Ovary (tissue), 7 donors: ENCODE measurements at regions not wholly inside any gene's neighbourhood (a gene's known extent, or its start where the extent isn't known, plus 50 kb on each side); places are given as distances from the start of the nearest gene placed in this dataset.
"Not testable (repeated sequence)": the region's sequence is repeated elsewhere in the genome, so short reads cannot be mapped to it uniquely, and the experiment has no call there.

ENCODE experiments used
- DNase-seq, 5 donors: peaks; one replicate each; pipeline ENCODE4 v3.0.0-alpha.2; 2019 to 2020
- H3K27ac ChIP-seq, 2 donors: fragments of 200-600 bp; one replicate each; pipeline versions ENCODE4 v1.5.1 to v1.8.0; 2019 to 2022
- H3K27me3 ChIP-seq: fragments of 200-600 bp; one replicate; pipeline ENCODE4 v1.8.0; 2022
- H3K36me3 ChIP-seq: fragments of 200-600 bp; sonication (generic); one replicate; pipeline ENCODE4 v1.5.1; 2019
- H3K4me1 ChIP-seq: one replicate; pipeline ENCODE4 v1.8.1; 2013; ENCODE audit warnings: mild to moderate bottlenecking, moderate library complexity; ENCODE audit not compliant: insufficient read depth
- H3K4me3 ChIP-seq: fragments of 200-600 bp; sonication (generic); one replicate; pipeline ENCODE4 v1.5.1; 2017
- H3K9me3 ChIP-seq, 2 donors: fragments of 200-600 bp in 1 of 2; sonication (generic) in 1 of 2; one replicate each; pipeline versions ENCODE4 v1.5.1 to v1.8.1; 2013 to 2019; ENCODE audit warnings: mild to moderate bottlenecking in 1 of 2, moderate library complexity in 1 of 2
- EP300 ChIP-seq: sonication (generic); formaldehyde crosslinking; IDR thresholded peaks from one replicate; pipeline ENCODE4 v1.6.1; 2017; ENCODE audit warnings: antibody characterized with exemption
- POLR2A ChIP-seq: fragments of 450-650 bp; IDR thresholded peaks from one replicate; pipeline ENCODE4 v1.6.1; 2017; ENCODE audit warnings: antibody characterized with exemption, mild to moderate bottlenecking, moderate library complexity
- WGBS, 3 donors: extraction: QIAGEN DNeasy Blood & Tissue Kit in 1 of 3; methylation state at CpG; one replicate each; pipeline versions ENCODE4 v1.1.5 to v1.1.7; 2013 to 2017; 5-methylcytosine and 5-hydroxymethylcytosine counted together
- intact Hi-C, 4 donors: fragments of 100-400 bp; cut with DNase I; formaldehyde crosslinking; loops; one replicate each; pipeline versions ENCODE4 v1.11.0 to v1.15.1; 2022 to 2023
- TF ChIP-seq, protein P1 (sequence below), 3 donors: fragments of 450-650 bp in 2 of 3; fragments of 200-600 bp in 1 of 3; IDR thresholded peaks; one replicate each; pipeline versions ENCODE4 v1.5.1 to v1.8.0; 2016 to 2022; ENCODE audit warnings: antibody characterized with exemption in 3 of 3, mild to moderate bottlenecking in 1 of 3
- donor health status: DM: no; HTN: no; CAD: no; lungs with moderate emphysema.
- donor health status: DM: no; HTN: no; CAD: no.
- donor health status: Bipolar disorder and iron deficiency.
- donor health status: DM: no; HTN: no; CAD: no.
- donor health status: DM: yes; HTN: yes; CAD: no.

DNA sequence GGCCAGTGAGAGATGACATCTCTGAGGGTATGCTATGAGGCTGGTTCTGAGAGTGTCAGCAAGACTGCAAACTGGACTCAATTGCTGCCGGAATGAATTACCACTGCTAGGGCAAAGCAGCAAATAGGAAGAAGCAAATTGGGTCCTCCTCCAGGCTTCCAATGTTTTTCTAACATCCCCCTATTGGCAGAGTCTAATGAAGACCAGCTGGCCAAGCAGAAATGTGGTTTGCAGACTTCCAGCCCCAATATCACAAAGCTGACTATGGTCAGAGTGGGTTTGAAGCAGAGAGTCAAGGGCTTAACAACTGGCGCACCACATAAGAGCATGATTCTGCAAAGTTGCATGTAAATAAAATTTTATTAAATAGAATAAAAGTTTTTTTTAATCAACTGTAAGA, 225.4 kb upstream of the GLRA2 start:
- no peak overlapping the region for H3K27ac ChIP-seq
- DNase-seq, result no peak
- no peak overlapping the region for H3K4me3 ChIP-seq
- WGBS, 3 donors, result 85 to 87% (median 86%) methylated on average over 2 of the region's 2 CpGs
- intact Hi-C loops, result no loop called here
- no peaks in the 10 kb centered on the region for H3K4me1 ChIP-seq
- no peaks in the 10 kb centered on the region for H3K27me3 ChIP-seq
- no peaks in the 10 kb centered on the region for H3K9me3 ChIP-seq
- no peak for TF ChIP-seq EP300
- TF ChIP-seq, protein P1, sequence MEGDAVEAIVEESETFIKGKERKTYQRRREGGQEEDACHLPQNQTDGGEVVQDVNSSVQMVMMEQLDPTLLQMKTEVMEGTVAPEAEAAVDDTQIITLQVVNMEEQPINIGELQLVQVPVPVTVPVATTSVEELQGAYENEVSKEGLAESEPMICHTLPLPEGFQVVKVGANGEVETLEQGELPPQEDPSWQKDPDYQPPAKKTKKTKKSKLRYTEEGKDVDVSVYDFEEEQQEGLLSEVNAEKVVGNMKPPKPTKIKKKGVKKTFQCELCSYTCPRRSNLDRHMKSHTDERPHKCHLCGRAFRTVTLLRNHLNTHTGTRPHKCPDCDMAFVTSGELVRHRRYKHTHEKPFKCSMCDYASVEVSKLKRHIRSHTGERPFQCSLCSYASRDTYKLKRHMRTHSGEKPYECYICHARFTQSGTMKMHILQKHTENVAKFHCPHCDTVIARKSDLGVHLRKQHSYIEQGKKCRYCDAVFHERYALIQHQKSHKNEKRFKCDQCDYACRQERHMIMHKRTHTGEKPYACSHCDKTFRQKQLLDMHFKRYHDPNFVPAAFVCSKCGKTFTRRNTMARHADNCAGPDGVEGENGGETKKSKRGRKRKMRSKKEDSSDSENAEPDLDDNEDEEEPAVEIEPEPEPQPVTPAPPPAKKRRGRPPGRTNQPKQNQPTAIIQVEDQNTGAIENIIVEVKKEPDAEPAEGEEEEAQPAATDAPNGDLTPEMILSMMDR (IDR thresholded peaks at IDR 0.05), result no peak
- TF ChIP-seq POLR2A, result no peak
- no peaks in the 10 kb centered on the region for H3K36me3 ChIP-seq

DNA sequence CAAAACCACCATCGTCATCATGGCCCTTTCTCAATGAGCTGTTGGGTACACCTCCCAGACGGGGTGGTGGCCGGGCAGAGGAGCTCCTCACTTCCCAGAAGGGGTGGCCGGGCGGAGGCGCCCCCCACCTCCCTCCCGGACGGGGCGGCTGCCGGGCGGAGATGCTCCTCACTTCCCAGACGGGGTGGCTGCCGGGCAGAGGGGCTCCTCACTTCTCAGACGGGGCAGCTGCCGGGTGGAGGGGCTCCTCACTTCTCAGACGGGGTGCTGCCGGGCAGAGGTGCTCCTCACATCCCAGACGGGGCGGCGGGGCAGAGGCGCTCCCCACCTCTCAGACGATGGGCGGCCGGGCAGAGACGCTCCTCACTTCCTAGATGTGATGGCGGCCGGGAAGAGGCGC, 226.8 kb upstream of the GLRA2 start:
- H3K4me3 ChIP-seq, DNase-seq, intact Hi-C loops, H3K4me1 ChIP-seq, H3K27ac ChIP-seq, H3K27me3 ChIP-seq, H3K9me3 ChIP-seq, H3K36me3 ChIP-seq: not testable (repeated sequence)
- 91 to 94% (median 92%) methylated on average over 27 to 28 of the region's 28 CpGs for WGBS, 3 donors

DNA sequence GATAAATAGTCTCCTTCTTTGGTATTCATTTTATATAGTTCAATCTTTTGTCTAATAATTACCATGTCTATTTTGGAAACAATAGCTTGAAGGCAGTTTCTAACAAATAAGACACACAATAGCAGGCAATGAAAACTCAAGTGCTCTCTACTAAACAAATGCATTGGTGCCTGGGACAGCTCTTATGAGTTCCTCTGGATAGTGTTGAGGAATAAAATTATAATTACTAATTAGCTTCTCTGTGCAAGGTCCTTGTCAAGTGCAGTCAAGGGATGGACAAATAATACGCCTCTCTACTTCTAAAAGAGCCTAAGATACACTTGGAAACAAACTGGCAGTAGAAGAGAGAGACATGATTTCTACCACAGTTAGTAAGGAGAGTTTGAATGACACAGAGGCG, 229.0 kb upstream of the GLRA2 start:
- intact Hi-C loops, result no loop called here
- no peak for DNase-seq
- Histone ChIP-seq H3K4me1 (no peaks in the 10 kb centered on the region), H3K27ac (no peak overlapping the region), H3K27me3 (no peaks in the 10 kb centered on the region), H3K9me3 (no peaks in the 10 kb centered on the region), H3K4me3 (no peak overlapping the region), H3K36me3 (no peaks in the 10 kb centered on the region)
- TF ChIP-seq, protein P1 (IDR thresholded peaks at IDR 0.05), result no peak
- no peak for TF ChIP-seq POLR2A
- TF ChIP-seq EP300, result no peak
- WGBS, 3 donors, result 74 to 82% (median 78%) methylated on average over 2 of the region's 2 CpGs

DNA sequence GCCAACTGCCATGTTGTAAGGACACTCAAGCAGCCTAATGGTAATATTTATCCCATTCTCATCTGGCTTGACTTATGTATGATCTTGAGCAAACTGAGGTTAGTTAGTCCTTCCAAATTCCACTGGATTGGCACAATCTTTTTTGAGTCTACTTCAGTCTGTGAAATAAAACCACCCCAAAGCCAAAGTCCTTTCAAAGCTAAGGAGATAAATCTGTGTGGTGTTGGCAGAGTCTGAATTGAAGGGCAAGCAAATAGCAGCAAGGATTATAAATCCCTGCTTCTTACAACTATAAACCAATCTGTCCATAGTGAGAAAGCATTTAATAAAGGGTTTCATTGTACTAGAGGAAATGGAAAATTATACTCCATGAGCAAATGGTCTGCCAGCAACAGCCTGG, 233.9 kb upstream of the GLRA2 start:
- no peak overlapping the region for H3K4me3 ChIP-seq
- no peak for DNase-seq

DNA sequence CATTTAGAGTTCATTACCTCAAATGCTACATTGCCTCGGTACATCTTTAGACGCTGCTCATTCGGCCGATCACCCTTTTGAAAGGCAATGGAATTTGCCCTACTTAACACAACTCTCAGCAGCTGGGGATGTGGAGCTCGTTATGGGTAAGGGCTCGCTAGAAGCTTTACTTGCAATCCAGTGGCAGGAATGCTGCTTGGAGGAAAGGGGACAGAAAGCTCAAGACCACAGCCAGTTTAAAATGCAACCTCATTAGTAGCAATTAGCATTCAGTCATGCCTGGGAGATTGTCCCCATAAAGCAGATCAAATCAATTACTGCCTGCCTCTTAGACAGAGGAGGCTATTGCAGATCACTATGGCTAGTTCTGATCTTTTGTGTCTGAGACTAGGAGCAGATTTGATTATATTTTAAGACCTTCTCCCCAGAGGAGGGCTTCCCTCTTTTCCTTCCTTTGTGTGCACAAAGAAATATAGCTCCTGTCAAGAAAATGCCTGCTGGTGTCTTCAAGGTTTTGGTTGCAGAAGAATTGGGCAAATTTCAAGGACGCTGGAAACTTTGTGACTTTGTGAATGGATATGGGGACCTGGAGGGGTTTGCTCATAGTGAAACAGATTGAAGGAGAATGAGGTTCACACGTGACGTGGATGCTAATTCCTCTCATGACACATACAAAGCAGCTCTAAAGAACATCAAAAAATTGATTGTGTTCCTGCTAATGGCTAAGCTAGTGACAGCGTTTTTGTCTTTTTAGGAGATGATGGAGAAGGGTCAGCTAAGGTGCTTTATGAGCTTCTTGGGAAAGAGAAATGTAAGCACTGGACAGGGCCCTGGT, 237.5 kb upstream of the GLRA2 start:
- intact Hi-C loops, result no loop called here
- Histone ChIP-seq H3K27ac (no peak overlapping the region), H3K4me3 (no peak overlapping the region), H3K4me1 (no peaks in the 10 kb centered on the region), H3K9me3 (no peaks in the 10 kb centered on the region), H3K27me3 (no peaks in the 10 kb centered on the region), H3K36me3 (no peaks in the 10 kb centered on the region)
- no peak for TF ChIP-seq EP300
- no peak for TF ChIP-seq POLR2A
- TF ChIP-seq, protein P1 (IDR thresholded peaks at IDR 0.05), result no peak
- WGBS, 3 donors, result 61 to 64% (median 63%) methylated on average over 10 of the region's 10 CpGs
- DNase-seq, result no peak

More for the DNA sequence above, 233.9 kb upstream of the GLRA2 start:
- H3K27ac ChIP-seq, result no peak overlapping the region
- H3K4me1 ChIP-seq, result no peaks in the 10 kb centered on the region
- TF ChIP-seq POLR2A (no peak), EP300 (no peak)
- TF ChIP-seq, protein P1 (IDR thresholded peaks at IDR 0.05), result no peak
- no peaks in the 10 kb centered on the region for H3K27me3 ChIP-seq
- H3K9me3 ChIP-seq, result no peaks in the 10 kb centered on the region
- intact Hi-C loops, result no loop called here
- no peaks in the 10 kb centered on the region for H3K36me3 ChIP-seq
